PC-3 (cell line): ENCODE measurements at regions not wholly inside any gene's neighbourhood (a gene's known extent, or its start where the extent isn't known, plus 50 kb on each side); places are given as distances from the start of the nearest gene placed in this dataset.

Source experiments
- EZH2 ChIP-seq: fragments of 300-600 bp; sonication (generic); IDR thresholded peaks from one replicate; pipeline ENCODE4 v1.6.1; 2017; ENCODE audit warnings: antibody characterized with exemption, mild to moderate bottlenecking, low read length; ENCODE audit not compliant: unreplicated experiment
- EZH2phosphoT487 ChIP-seq: fragments of 300-600 bp; sonication (generic); IDR thresholded peaks from 2 replicates; pipeline ENCODE4 v1.6.1; 2018; ENCODE audit warnings: mild to moderate bottlenecking, antibody characterized with exemption, low read length, borderline replicate concordance
- TF ChIP-seq, protein P1 (sequence below): fragments of 300-600 bp; sonication (generic); conservative IDR thresholded peaks from 2 replicates; pipeline ENCODE4 v1.5.1; 2017; ENCODE audit warnings: antibody characterized with exemption, low read depth, mild to moderate bottlenecking, low read length

DNA sequence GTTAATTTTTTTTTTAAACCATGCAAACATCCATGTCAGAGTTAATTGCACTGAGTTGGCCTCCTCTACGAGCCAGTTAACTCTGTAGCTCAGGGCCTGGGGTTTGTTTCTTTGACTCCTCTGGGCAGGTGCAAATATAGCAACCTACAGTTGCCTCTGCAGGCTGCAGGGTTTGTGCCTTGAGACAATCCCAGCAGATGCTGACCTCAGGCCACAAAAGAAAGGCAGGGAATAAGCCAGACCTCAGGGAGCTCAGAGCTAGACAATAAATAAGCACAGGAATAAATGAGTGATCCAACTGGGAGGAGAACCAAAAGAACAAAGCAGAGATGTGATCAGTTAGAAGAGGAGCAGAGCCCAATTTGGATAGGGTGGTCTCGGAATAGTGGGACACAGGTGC lies 390.8 kb downstream of the SHANK2 start:
- TF ChIP-seq, protein P1, sequence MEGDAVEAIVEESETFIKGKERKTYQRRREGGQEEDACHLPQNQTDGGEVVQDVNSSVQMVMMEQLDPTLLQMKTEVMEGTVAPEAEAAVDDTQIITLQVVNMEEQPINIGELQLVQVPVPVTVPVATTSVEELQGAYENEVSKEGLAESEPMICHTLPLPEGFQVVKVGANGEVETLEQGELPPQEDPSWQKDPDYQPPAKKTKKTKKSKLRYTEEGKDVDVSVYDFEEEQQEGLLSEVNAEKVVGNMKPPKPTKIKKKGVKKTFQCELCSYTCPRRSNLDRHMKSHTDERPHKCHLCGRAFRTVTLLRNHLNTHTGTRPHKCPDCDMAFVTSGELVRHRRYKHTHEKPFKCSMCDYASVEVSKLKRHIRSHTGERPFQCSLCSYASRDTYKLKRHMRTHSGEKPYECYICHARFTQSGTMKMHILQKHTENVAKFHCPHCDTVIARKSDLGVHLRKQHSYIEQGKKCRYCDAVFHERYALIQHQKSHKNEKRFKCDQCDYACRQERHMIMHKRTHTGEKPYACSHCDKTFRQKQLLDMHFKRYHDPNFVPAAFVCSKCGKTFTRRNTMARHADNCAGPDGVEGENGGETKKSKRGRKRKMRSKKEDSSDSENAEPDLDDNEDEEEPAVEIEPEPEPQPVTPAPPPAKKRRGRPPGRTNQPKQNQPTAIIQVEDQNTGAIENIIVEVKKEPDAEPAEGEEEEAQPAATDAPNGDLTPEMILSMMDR, result no peak
- TF ChIP-seq EZH2, result no peak
- no peak for TF ChIP-seq EZH2phosphoT487
